Thoracic aorta (tissue), 2 donors: ENCODE measurements at regions not wholly inside any gene's neighbourhood (a gene's known extent, or its start where the extent isn't known, plus 50 kb on each side); places are given as distances from the start of the nearest gene placed in this dataset.

Source experiments
- ATAC-seq: fragments of 150-250 bp; one replicate; pipeline ENCODE4 v1.8.0; 2017; ENCODE audit warnings: low read depth; ENCODE audit not compliant: insufficient number of reproducible peaks, low FRiP score
- DNase-seq: peaks from one replicate; pipeline ENCODE4 v3.0.0-alpha.2; 2020; ENCODE audit warnings: low spot score
- H3K27ac ChIP-seq, 2 donors: fragments of 200-600 bp; sonication (generic); 1 replicate in 1 of 2; 2 replicates in 1 of 2; pipeline ENCODE4 v1.5.1; 2016; ENCODE audit warnings: mild to moderate bottlenecking in 2 of 2, moderate library complexity in 2 of 2
- H3K27me3 ChIP-seq: fragments of 200-600 bp; sonication (generic); replicated peaks from 2 replicates; pipeline ENCODE4 v1.6.0; 2016; ENCODE audit warnings: mild to moderate bottlenecking; ENCODE audit not compliant: insufficient read depth
- H3K36me3 ChIP-seq: fragments of 200-600 bp; sonication (generic); one replicate; pipeline ENCODE4 v1.5.1; 2016
- H3K4me1 ChIP-seq, 2 donors: fragments of 200-600 bp; sonication (generic); 1 replicate in 1 of 2; 2 replicates in 1 of 2; pipeline versions ENCODE4 v1.5.1 to v1.6.0; 2016; ENCODE audit warnings: low read depth in 2 of 2, mild to moderate bottlenecking in 1 of 2; ENCODE audit not compliant: control insufficient read depth in 1 of 2
- H3K4me3 ChIP-seq: fragments of 200-600 bp; sonication (generic); 2 replicates; pipeline ENCODE4 v1.5.1; 2016; ENCODE audit warnings: mild to moderate bottlenecking
- H3K9me3 ChIP-seq: fragments of 200-600 bp; sonication (generic); 2 replicates; pipeline ENCODE4 v1.5.1; 2016
- CTCF ChIP-seq: fragments of 200-600 bp; sonication (generic); IDR thresholded peaks from one replicate; pipeline ENCODE4 v1.5.1; 2019; ENCODE audit warnings: antibody characterized with exemption

GRCh38 chr4:153087671-153088194 lies 116.5 kb upstream of the TRIM2 start:
- no peak for TF ChIP-seq CTCF
- ATAC-seq (no peak), DNase-seq (no peak)
- Histone ChIP-seq H3K4me3 (no peak overlapping the region), H3K27me3 (no peaks in the 10 kb centered on the region), H3K9me3 (no peaks in the 10 kb centered on the region), H3K27ac (no peak overlapping the region), H3K4me1 (peaks cover 9 to 38% of the 10 kb centered on the region in 2 donors), H3K36me3 (no peaks in the 10 kb centered on the region)

- no peak for ATAC-seq
- Histone ChIP-seq H3K4me1 (peaks cover 9 to 28% of the 10 kb centered on the region in 2 donors), H3K36me3 (no peaks in the 10 kb centered on the region), H3K4me3 (no peak overlapping the region), H3K27me3 (no peaks in the 10 kb centered on the region), H3K27ac (no peak overlapping the region), H3K9me3 (no peaks in the 10 kb centered on the region)
- TF ChIP-seq CTCF = no peak
- DNase-seq = no peak
These were observed 114.5 kb upstream of the TRIM2 start for GRCh38 chr4:153089742-153090141.

- Histone ChIP-seq H3K4me3 (no peak overlapping the region), H3K27ac (no peak overlapping the region), H3K9me3 (no peaks in the 10 kb centered on the region), H3K36me3 (no peaks in the 10 kb centered on the region), H3K4me1 (peaks cover 9 to 23% of the 10 kb centered on the region in 2 donors), H3K27me3 (no peaks in the 10 kb centered on the region)
- DNase-seq (no peak), ATAC-seq (no peak)
- TF ChIP-seq CTCF = no peak
These were observed 114.1 kb upstream of the TRIM2 start for GRCh38 chr4:153090181-153090580.

- Histone ChIP-seq H3K4me3 (no peak overlapping the region), H3K27me3 (no peaks in the 10 kb centered on the region), H3K9me3 (no peaks in the 10 kb centered on the region), H3K27ac (no peak overlapping the region), H3K4me1 (peaks cover 9 to 17% of the 10 kb centered on the region in 2 donors), H3K36me3 (no peaks in the 10 kb centered on the region)
- no peak for ATAC-seq
- DNase-seq = no peak
- no peak for TF ChIP-seq CTCF
These were observed 113.4 kb upstream of the TRIM2 start for GRCh38 chr4:153090670-153091385.

GRCh38 chr4:153093396-153093795 lies 110.8 kb upstream of the TRIM2 start:
- no peak for TF ChIP-seq CTCF
- no peak for ATAC-seq
- no peaks in the 10 kb centered on the region for H3K9me3 ChIP-seq
- H3K36me3 ChIP-seq = no peaks in the 10 kb centered on the region
- no peak overlapping the region for H3K4me3 ChIP-seq
- H3K27ac ChIP-seq = no peak overlapping the region
- H3K27me3 ChIP-seq = no peaks in the 10 kb centered on the region
- no peak for DNase-seq
- peaks cover 9 to 17% of the 10 kb centered on the region in 2 donors for H3K4me1 ChIP-seq
